Suprapubic skin (tissue), 4 donors: ENCODE measurements at regions not wholly inside any gene's neighbourhood (a gene's known extent, or its start where the extent isn't known, plus 50 kb on each side); places are given as distances from the start of the nearest gene placed in this dataset.

ENCODE experiments used
- EP300 ChIP-seq: sonication (generic); formaldehyde crosslinking; IDR thresholded peaks from one replicate; pipeline ENCODE4 v1.6.1; 2017; ENCODE audit warnings: antibody characterized with exemption
- POLR2A ChIP-seq, 2 donors: fragments of 450-650 bp; IDR thresholded peaks; one replicate each; pipeline ENCODE4 v1.6.1; 2017; ENCODE audit warnings: antibody characterized with exemption in 2 of 2, mild to moderate bottlenecking in 2 of 2, moderate library complexity in 2 of 2
- POLR2AphosphoS5 ChIP-seq, 3 donors: sonication (generic); formaldehyde crosslinking; IDR thresholded peaks; one replicate each; pipeline ENCODE4 v1.6.1; 2017; ENCODE audit warnings: antibody characterized with exemption in 3 of 3
- TF ChIP-seq, protein P1 (sequence below), 2 donors: fragments of 200-600 bp in 1 of 2; fragments of 450-650 bp in 1 of 2; sonication (generic) in 1 of 2; IDR thresholded peaks; one replicate each; pipeline ENCODE4 v1.5.1; 2016 to 2019; ENCODE audit warnings: antibody characterized with exemption in 2 of 2, mild to moderate bottlenecking in 1 of 2, moderate library complexity in 1 of 2

DNA sequence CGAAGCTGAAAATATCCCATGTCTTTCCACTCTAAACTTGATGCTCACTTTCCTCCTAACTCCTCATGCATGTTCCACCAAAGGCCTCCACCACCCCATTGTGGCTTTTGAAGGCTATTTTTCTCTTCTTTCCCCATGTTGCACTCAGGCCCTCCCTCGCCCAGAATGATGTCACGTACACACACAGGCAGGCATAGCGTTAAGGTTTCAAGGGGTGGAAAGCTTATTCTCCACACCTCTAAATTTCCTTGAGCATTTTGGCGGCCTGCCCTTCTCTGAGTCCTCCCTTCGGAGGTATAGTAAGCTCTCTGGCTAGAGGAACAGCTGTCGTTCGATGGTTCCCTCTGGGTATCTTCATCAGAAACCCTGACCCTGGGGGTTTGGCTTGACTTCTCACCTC is 673.5 kb downstream of the ACTL7B start:
- no peak for TF ChIP-seq POLR2AphosphoS5 (IDR thresholded peaks at IDR 0.05)
- TF ChIP-seq, protein P1, sequence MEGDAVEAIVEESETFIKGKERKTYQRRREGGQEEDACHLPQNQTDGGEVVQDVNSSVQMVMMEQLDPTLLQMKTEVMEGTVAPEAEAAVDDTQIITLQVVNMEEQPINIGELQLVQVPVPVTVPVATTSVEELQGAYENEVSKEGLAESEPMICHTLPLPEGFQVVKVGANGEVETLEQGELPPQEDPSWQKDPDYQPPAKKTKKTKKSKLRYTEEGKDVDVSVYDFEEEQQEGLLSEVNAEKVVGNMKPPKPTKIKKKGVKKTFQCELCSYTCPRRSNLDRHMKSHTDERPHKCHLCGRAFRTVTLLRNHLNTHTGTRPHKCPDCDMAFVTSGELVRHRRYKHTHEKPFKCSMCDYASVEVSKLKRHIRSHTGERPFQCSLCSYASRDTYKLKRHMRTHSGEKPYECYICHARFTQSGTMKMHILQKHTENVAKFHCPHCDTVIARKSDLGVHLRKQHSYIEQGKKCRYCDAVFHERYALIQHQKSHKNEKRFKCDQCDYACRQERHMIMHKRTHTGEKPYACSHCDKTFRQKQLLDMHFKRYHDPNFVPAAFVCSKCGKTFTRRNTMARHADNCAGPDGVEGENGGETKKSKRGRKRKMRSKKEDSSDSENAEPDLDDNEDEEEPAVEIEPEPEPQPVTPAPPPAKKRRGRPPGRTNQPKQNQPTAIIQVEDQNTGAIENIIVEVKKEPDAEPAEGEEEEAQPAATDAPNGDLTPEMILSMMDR (IDR thresholded peaks at IDR 0.05): no peak
- TF ChIP-seq EP300: no peak
- no peak for TF ChIP-seq POLR2A (IDR thresholded peaks at IDR 0.05)
